A549 (cell line): ENCODE measurements at regions not wholly inside any gene's neighbourhood (a gene's known extent, or its start where the extent isn't known, plus 50 kb on each side); places are given as distances from the start of the nearest gene placed in this dataset.

Experiments used
- CEBPB ChIP-seq, 2 experiments: fragments of >200 bp in 1 of 2; sonication (Bioruptor Twin) in 1 of 2; formaldehyde crosslinking in 1 of 2; IDR thresholded peaks; 2 replicates each; pipeline ENCODE4 v1.6.1; 2012 to 2016
- CHD2 ChIP-seq: fragments of 150-350 bp; IDR thresholded peaks from 2 replicates; pipeline ENCODE4 v1.6.1; 2014; ENCODE audit warnings: low read length; ENCODE audit not compliant: partially characterized antibody
- CTCF ChIP-seq: fragments of >200 bp; sonication (Bioruptor Twin); formaldehyde crosslinking; IDR thresholded peaks from 3 replicates; pipeline ENCODE4 v1.5.1; 2016
- EP300 ChIP-seq, 2 experiments: fragments of >200 bp; sonication (Bioruptor Twin); formaldehyde crosslinking; IDR thresholded peaks; 2 replicates in 1 of 2; 3 replicates in 1 of 2; pipeline ENCODE4 v1.6.1; 2016 to 2017
- MAFK ChIP-seq: fragments of 450-650 bp; IDR thresholded peaks from 2 replicates; pipeline ENCODE4 v1.6.1; 2014; ENCODE audit not compliant: partially characterized antibody
- POLR2A ChIP-seq: IDR thresholded peaks from 2 replicates; pipeline ENCODE4 v1.6.1; 2012; ENCODE audit warnings: mild to moderate bottlenecking, low read length
- TP53 ChIP-seq: fragments of 250-450 bp; sonication (Bioruptor Pico); IDR thresholded peaks from 2 replicates; pipeline ENCODE4 v1.5.0; 2021; ENCODE audit warnings: mild to moderate bottlenecking, moderate library complexity
- TF ChIP-seq, protein P1 (sequence below): IDR thresholded peaks from 2 replicates; pipeline ENCODE4 v1.6.1; 2012

GRCh38 chr16:35171106-35171505 lies 1711.7 kb downstream of the TP53TG3F start:
- TF ChIP-seq CTCF (no peak), MAFK (no peak), POLR2A (no peak), TP53 (no peak), CHD2 (no peak), CEBPB (IDR thresholded peaks at IDR 0.05) (no peak), EP300 (IDR thresholded peaks at IDR 0.05) (no peak)
- TF ChIP-seq, protein P1, sequence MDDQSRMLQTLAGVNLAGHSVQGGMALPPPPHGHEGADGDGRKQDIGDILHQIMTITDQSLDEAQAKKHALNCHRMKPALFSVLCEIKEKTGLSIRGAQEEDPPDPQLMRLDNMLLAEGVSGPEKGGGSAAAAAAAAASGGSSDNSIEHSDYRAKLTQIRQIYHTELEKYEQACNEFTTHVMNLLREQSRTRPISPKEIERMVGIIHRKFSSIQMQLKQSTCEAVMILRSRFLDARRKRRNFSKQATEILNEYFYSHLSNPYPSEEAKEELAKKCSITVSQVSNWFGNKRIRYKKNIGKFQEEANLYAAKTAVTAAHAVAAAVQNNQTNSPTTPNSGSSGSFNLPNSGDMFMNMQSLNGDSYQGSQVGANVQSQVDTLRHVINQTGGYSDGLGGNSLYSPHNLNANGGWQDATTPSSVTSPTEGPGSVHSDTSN, result no peak
